ENCODE measurements at regions not wholly inside any gene's neighbourhood (a gene's known extent, or its start where the extent isn't known, plus 50 kb on each side); places are given as distances from the start of the nearest gene placed in this dataset.
A peak's percentile ranks its signal among the peaks of the same experiment; 100 is the strongest.
"Not testable (repeated sequence)": the region's sequence is repeated elsewhere in the genome, so short reads cannot be mapped to it uniquely, and the experiment has no call there.

GRCh38 chr3:106265704-106266103 lies 396.9 kb upstream of the CBLB start:
- DNase-seq (ENCODE audit: low read depth) = no peak

GRCh38 chr3:106268696-106269095 lies 399.9 kb upstream of the CBLB start:
- DNase-seq (ENCODE audit: low read depth) = no peak

- DNase-seq (ENCODE audit: low read depth) = no peak
Observed at GRCh38 chr3:106272302-106272701, 403.5 kb upstream of the CBLB start.

DNA sequence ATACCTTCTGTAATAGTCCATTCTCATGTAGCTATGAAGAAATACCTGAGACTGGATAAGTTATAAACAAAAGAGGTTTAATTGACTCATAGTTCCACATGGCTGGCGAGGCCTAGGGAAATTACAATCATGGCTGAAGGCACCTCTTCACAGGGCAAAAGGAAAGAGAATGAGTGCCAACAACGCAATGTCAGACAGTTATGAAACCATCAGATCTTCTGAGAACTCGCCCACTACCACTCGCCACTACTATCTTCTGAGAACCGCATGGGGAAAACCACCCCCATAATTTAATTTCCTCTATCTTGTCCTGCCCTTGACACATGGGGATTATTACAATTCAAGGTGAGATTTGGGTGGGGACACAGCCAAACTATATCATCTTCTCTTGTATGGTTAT lies 406.8 kb upstream of the CBLB start:
- no peak for DNase-seq (ENCODE audit: low read depth)

DNA sequence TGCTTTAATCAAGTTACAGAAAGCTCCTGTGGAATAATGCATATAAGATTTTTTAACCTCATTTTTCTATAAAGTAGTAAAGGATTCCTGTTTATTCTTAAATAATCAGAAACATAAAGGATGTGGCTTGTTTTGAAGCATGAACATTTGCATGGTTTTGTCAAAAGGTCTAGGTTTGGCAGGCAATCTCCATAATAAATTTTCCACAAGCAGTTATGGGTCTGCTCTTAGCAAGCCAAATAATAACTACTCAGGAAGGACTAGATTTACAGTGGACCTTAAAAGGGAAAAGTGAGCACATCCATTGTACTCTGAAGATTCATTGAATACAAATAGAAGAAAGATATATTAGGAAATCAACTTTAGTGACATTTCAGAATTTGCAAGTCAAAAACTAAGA lies 407.3 kb upstream of the CBLB start:
- DNase-seq (ENCODE audit: low read depth) = no peak

DNA sequence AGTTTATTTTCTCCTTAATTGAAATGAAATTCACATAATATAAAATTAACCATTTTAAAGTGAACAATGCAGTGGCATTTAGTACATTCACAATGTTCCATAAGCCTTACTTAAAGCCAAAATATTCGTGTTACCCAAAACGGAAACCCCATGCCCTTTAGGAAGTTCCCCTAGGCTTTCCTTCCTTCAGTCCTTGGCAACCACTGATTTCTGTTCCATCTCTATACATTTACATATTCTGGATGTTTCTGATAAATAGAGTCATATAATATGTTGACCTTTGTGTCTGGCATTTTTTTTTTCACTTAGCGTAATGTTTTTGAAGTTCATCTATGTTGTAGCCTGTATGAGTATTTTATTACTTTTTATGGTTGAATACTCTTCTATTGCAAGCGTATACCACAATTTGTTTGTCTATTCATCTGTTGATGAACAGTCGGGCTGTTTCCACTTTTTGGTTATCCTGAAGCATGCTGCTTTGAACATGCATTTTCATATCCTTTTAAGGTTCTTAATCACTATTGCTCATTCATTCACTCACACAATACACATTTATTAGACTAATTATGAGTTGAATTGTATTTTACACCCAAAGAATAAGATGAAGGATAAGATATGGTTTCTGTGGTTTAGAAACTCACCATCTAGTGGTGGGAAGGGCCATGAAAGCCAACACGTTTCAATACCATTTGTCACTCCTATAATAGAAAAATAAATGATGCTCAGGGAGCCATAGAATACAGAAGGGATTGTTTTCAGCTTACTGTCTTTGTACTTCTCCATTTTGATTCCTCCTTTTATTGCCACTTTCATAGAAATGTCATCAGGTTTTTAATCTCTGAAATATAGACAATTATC lies 408.2 kb upstream of the CBLB start:
- no peak for DNase-seq (ENCODE audit: low read depth)

GRCh38 chr3:106277731-106278130 lies 408.9 kb upstream of the CBLB start:
- no peak for DNase-seq (ENCODE audit: low read depth)

- DNase-seq (ENCODE audit: low read depth) = no peak
Observed at GRCh38 chr3:106281221-106281620, 412.4 kb upstream of the CBLB start.

DNA sequence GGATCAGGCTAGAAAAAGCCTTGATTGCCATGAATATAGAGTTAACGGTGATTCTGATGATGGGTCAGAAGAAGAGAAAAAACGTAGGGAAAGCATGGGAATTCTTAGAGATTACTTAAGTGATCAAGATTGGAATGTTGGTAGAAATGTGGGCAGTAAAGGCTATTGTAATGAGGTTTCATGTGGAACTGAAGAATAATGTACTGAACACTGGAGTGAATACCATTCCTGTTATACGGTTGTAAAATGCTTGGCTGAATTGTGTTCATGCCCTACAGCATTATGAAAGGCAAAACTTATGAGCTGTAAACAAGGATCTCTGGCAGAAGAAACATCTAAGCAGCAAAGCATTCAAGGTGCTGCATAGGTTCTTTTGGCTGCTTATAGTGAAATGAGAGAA lies 414.1 kb upstream of the CBLB start:
- no peak for DNase-seq (ENCODE audit: low read depth)

GRCh38 chr3:106288781-106289180 lies 420.0 kb upstream of the CBLB start:
- no peak for DNase-seq (ENCODE audit: low read depth)

- DNase-seq (ENCODE audit: low read depth) = no peak
Observed at GRCh38 chr3:106290304-106290997, 421.6 kb upstream of the CBLB start.

- no peak for DNase-seq (ENCODE audit: low read depth)
Observed at GRCh38 chr3:106293161-106293560, 424.3 kb upstream of the CBLB start.

- DNase-seq (ENCODE audit: low read depth) = no peak
Observed at GRCh38 chr3:106294121-106294520, 425.3 kb upstream of the CBLB start.

- no peak for DNase-seq (ENCODE audit: low read depth)
Observed at GRCh38 chr3:106296062-106296461, 427.2 kb upstream of the CBLB start.

DNA sequence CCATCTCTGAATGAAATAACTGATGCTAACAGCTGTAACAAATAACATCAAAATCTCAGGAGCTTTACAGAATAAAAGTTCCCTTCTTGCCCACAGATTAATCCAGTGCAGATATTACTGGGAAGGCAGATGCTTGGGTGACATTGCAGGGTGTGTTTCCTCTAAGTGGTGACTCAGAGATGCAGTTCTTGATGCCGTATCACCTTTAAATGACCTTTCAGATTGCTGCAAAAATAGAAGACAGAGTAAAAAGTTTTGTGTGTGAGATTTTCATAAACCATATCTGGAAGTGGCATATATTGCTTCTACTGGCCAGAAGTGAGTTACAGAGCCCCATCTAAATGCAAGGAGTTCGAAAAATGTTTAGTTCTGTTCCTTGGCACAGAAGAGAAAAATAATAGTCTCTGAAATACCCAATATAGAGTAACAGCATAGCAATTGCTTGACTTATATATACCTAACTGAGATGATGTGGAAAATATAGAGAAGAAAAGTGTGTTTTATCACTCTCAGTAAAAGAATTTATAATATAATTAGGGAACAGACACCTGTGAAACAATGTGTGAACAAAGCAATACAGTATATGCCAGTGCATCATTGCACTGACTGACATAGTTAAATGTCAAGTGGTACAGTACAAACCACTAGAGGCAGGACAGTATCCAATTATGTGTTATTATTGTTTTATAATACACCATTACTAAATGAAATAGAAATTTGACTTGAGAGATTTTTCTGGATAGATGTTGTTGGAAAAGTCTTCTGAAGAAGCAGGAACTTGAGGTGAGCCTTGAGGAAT lies 430.7 kb upstream of the CBLB start:
- DNase-seq (ENCODE audit: low read depth) = peak; percentile 14

DNA sequence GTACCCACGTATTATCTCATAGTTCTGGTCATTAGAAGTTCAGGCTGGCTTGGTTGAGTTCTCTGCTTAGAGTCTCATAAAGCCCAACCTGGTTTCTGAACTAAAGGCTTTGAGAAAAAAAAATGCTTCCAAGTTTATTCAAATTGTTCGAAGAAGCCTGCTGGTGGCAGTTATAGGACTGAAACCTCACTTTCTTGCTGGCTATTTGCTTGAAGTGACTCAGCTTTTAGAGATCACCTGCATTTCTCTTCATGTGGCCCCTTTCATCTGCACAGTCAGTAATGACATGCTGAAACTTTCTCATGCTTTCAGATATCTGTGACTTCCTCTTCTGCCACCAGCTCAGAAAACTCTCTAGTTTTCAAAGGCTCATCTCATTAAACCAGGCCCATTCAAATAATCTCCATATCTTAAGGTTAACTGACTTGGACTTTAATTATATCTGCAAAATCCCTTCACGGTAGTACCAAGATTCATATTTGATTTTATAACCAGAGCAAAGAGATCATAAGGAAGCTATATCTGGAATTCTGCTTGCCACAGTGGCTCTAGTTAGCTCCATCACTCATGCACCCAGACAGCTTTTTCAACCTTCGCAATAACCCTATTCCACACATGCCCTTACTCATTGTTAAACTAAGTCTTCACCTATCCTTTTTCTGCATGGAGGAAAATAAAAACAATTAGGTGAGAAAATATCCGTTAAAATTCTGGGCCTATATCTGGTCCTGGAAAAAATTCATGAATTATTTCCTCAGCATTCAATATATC lies 433.8 kb upstream of the CBLB start:
- DNase-seq (ENCODE audit: low read depth) = no peak

GRCh38 chr3:106303766-106304165 lies 435.0 kb upstream of the CBLB start:
- no peak for DNase-seq (ENCODE audit: low read depth)

DNA sequence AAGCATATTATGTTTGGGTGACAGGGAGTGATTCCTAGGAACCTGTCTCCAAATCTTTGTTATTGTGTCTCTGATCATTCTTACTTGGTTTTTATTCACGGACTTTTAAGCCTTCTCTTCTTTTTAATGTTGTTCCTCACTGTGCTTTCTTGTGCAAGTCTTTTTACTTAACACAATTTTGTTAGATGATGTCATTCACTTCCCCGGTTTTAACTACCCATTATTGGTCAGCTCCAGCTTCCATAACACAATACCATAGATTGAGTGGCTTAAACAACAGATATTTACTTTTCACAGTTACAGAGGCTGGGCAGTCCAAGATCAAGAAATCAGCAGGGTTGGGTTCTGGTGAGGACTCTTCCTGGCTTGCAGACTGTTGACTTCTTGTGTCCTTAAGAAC lies 436.3 kb upstream of the CBLB start:
- DNase-seq (ENCODE audit: low read depth) = no peak

GRCh38 chr3:106305882-106306435 lies 437.1 kb upstream of the CBLB start:
- no peak for DNase-seq (ENCODE audit: low read depth)

GRCh38 chr3:106309274-106309673 lies 440.5 kb upstream of the CBLB start:
- no peak for DNase-seq (ENCODE audit: low read depth)

DNA sequence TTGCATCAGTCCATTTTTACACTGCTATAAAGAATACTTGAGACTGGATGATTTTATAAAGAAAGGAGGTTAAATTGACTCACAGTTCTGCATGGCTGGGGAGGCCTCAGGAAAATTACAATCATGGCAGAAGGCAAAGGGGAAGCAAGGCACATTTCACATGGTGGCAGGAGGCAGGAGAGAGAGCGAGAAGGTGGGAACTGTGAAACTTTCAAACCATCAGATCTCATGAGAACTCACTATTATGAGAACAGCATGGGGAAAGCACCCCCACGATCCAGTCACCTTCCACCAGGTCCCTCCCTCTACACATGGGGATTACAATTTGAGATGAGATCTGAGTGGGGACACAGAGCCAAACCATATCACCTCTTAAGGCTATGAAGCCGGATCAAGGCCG lies 441.0 kb upstream of the CBLB start:
- DNase-seq (ENCODE audit: low read depth) = not testable (repeated sequence)
